Gastrocnemius medialis (tissue), 4 donors: ENCODE measurements at regions not wholly inside any gene's neighbourhood (a gene's known extent, or its start where the extent isn't known, plus 50 kb on each side); places are given as distances from the start of the nearest gene placed in this dataset.
"Not testable (repeated sequence)": the region's sequence is repeated elsewhere in the genome, so short reads cannot be mapped to it uniquely, and the experiment has no call there.

ENCODE experiments used
- ATAC-seq, 2 donors: fragments of 150-250 bp; one replicate each; pipeline ENCODE4 v1.9.1; 2016
- DNase-seq, 2 donors: peaks; one replicate each; pipeline ENCODE4 v3.0.0-alpha.2; 2019
- H3K27ac ChIP-seq, 4 donors: fragments of 200-600 bp; sonication (generic); 1 replicate in 1 of 4; 2 replicates in 3 of 4; pipeline ENCODE4 v1.5.1; 2016 to 2018; ENCODE audit warnings: mild to moderate bottlenecking in 2 of 4, moderate library complexity in 1 of 4
- H3K27me3 ChIP-seq, 3 donors: fragments of 200-600 bp; sonication (generic) in 2 of 3; 1 replicate in 1 of 3; 2 replicates in 2 of 3; pipeline versions ENCODE4 v1.5.1 to v1.6.0; 2016 to 2019; ENCODE audit warnings: mild to moderate bottlenecking in 1 of 3, moderate library complexity in 1 of 3
- H3K36me3 ChIP-seq, 2 donors: fragments of 200-600 bp; sonication (generic) in 1 of 2; one replicate each; pipeline ENCODE4 v1.5.1; 2017 to 2018
- H3K4me1 ChIP-seq, 2 donors: fragments of 200-600 bp; sonication (generic) in 1 of 2; one replicate each; pipeline ENCODE4 v1.5.1; 2016 to 2017; ENCODE audit warnings: mild to moderate bottlenecking in 2 of 2
- H3K4me3 ChIP-seq, 4 donors: fragments of 200-600 bp; sonication (generic) in 3 of 4; 1 replicate in 1 of 4; 2 replicates in 3 of 4; pipeline ENCODE4 v1.5.1; 2016 to 2019; ENCODE audit warnings: mild to moderate bottlenecking in 2 of 4
- H3K9me3 ChIP-seq, 3 donors: fragments of 200-600 bp; sonication (generic) in 2 of 3; 1 replicate in 1 of 3; 2 replicates in 2 of 3; pipeline ENCODE4 v1.5.1; 2016 to 2019
- POLR2A ChIP-seq, 2 donors: fragments of 450-650 bp; IDR thresholded peaks; one replicate each; pipeline ENCODE4 v1.6.1; 2017; ENCODE audit warnings: antibody characterized with exemption in 2 of 2, mild to moderate bottlenecking in 2 of 2, moderate library complexity in 2 of 2
- in situ Hi-C, 4 donors: fragments of 200-750 bp; cut with MboI; loops; one replicate each; pipeline versions ENCODE4 v1.15.0 to v1.8.0; 2017; ENCODE audit warnings: low sequenced_read_pairs in 4 of 4
- intact Hi-C: fragments of 100-400 bp; cut with DNase I; formaldehyde crosslinking; loops from one replicate; pipeline ENCODE4 v1.15.1; 2023; ENCODE audit warnings: low total_unique reads
- TF ChIP-seq, protein P1 (sequence below), 5 experiments: fragments of 450-650 bp in 3 of 5; fragments of 200-600 bp in 2 of 5; sonication (generic) in 2 of 5; IDR thresholded peaks in 4 of 5; conservative IDR thresholded peaks in 1 of 5; 1 replicate in 4 of 5; 2 replicates in 1 of 5; pipeline ENCODE4 v1.5.1; 2016 to 2019; ENCODE audit warnings: antibody characterized with exemption in 5 of 5, mild to moderate bottlenecking in 3 of 5, moderate library complexity in 3 of 5

DNA sequence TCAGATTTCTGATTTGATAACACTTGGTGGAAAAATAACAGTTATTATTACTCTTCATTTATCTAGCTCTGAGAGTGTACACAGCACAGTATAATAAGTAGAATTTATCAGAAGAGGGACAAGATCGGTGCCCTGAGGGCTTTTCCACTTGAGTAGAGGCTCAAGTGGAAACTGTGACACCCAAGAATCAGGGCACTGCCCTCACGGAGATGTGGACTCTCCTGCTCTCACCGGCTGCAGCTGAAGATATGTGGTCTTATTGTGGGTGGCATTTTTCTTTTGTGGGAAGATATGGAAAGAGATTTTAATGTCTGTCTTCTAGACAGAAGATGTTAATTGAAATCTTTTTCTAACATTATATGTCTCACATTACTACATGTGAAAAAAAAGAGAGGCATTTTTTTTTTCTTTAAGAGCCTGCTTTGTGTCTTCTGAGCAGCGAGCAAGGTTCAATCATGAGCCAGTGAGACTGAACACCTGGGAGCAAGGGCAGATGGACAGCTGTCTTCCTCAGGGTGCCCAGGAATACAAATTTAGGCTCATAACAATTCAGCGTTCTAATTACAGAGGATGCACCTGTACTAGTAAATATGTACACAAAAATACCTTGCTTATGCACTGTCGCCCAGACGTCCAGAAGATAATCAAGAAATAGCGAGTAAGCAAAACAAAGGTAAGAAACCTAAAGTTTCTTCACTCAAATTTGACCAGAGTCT, 1098.2 kb upstream of the FANCL start:
- TF ChIP-seq, protein P1, sequence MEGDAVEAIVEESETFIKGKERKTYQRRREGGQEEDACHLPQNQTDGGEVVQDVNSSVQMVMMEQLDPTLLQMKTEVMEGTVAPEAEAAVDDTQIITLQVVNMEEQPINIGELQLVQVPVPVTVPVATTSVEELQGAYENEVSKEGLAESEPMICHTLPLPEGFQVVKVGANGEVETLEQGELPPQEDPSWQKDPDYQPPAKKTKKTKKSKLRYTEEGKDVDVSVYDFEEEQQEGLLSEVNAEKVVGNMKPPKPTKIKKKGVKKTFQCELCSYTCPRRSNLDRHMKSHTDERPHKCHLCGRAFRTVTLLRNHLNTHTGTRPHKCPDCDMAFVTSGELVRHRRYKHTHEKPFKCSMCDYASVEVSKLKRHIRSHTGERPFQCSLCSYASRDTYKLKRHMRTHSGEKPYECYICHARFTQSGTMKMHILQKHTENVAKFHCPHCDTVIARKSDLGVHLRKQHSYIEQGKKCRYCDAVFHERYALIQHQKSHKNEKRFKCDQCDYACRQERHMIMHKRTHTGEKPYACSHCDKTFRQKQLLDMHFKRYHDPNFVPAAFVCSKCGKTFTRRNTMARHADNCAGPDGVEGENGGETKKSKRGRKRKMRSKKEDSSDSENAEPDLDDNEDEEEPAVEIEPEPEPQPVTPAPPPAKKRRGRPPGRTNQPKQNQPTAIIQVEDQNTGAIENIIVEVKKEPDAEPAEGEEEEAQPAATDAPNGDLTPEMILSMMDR (IDR thresholded peaks at IDR 0.05 in 4 of 5, conservative IDR thresholded peaks at IDR 0.05 in 1 of 5) = no peak
- TF ChIP-seq POLR2A (IDR thresholded peaks at IDR 0.05) = no peak
- intact Hi-C loops = no loop called here
- Histone ChIP-seq H3K9me3 (no peaks in the 10 kb centered on the region), H3K27ac (no peak overlapping the region), H3K27me3 (no peaks in the 10 kb centered on the region), H3K4me3 (no peak overlapping the region), H3K4me1 (no peaks in the 10 kb centered on the region), H3K36me3 (no peaks in the 10 kb centered on the region)
- in situ Hi-C loops = no loop called here
- DNase-seq = no peak
- ATAC-seq = no peak

DNA sequence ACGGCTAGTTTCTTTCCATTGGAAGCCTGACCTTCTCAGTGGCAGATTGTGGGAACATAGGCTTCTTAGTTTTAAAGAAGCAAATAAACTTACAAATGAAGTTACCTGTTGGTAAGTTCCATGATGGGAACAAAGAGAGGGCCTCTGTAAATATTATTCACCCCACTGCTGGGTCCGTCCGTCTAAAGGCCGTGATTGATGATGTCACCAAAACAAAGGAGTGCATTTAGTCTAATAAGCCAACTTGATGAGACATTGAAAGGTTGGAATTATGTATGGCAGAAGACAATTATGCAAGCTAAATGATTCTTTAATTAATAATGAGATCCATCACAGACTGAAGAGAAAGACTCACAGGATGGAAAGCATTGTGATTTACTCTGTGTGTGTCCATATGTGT, 1091.9 kb upstream of the FANCL start:
- no peak overlapping the region for H3K4me3 ChIP-seq
- ATAC-seq (no peak), DNase-seq (no peak)
- TF ChIP-seq, protein P1 (IDR thresholded peaks at IDR 0.05 in 4 of 5, conservative IDR thresholded peaks at IDR 0.05 in 1 of 5) = no peak
- no peak for TF ChIP-seq POLR2A (IDR thresholded peaks at IDR 0.05)
- no peaks in the 10 kb centered on the region for H3K4me1 ChIP-seq
- intact Hi-C loops = no loop called here
- no peaks in the 10 kb centered on the region for H3K27me3 ChIP-seq
- in situ Hi-C loops = no loop called here
- H3K9me3 ChIP-seq = no peaks in the 10 kb centered on the region
- no peak overlapping the region for H3K27ac ChIP-seq
- H3K36me3 ChIP-seq = no peaks in the 10 kb centered on the region

DNA sequence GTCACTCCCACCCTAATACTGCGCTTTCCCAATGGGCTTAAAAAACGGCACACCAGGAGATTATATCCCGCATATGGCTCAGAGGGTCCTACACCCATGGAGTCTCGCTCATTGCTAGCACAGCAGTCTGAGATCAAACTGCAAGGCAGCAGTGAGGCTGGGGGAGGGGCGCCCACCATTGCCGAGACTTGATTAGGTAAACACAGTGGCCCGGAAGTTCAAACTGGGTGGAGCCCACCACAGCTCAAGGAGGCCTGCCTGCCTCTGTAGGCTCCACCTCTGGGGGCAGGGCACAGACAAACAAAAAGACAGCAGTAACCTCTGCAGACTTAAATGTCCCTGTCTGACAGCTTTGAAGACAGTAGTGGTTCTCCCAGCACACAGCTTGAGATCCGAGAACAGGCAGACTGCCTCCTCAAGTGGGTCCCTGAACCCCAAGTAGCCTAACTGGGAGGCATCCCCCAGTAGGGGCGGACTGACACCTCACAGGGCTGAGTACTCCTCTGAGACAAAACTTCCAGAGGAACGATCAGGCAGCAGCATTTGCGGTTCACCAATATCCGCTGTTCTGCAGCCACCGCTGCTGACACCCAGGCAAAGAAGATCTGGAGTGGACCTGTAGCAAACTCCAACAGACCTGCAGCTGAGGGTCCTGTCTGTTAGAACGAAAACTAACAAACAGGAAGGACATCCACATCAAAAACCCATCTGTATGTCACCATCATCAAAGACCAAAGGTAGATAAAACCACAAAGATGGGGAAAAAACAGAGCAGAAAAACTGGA, 1085.6 kb upstream of the FANCL start:
- H3K27me3 ChIP-seq, H3K27ac ChIP-seq, DNase-seq, in situ Hi-C loops, H3K9me3 ChIP-seq, intact Hi-C loops, H3K4me3 ChIP-seq, ATAC-seq, H3K36me3 ChIP-seq, H3K4me1 ChIP-seq: not testable (repeated sequence)

DNA sequence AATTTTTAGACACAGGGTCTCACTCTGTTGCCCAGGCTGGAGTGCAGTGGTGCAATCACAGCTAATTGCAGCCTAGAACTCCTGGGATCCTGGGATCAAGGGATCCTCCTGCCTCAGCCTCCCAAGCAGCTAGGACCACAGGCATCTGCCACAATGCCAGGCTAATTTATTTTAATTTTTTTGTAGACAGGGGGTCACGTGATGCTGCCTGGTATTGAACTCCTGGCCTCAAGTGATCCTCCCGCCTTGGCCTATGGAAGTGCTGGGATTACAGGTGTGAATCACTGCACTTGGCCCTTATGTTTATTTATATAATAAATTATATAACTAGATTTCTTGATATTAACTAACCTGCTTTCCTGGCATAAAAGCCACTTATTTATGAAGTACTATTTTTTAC, 1081.7 kb upstream of the FANCL start:
- intact Hi-C loops = no loop called here
- no peak overlapping the region for H3K4me3 ChIP-seq
- no peak for ATAC-seq
- DNase-seq = no peak
- H3K9me3 ChIP-seq = no peaks in the 10 kb centered on the region
- no peaks in the 10 kb centered on the region for H3K27me3 ChIP-seq
- no peak overlapping the region for H3K27ac ChIP-seq
- no peaks in the 10 kb centered on the region for H3K36me3 ChIP-seq
- no peaks in the 10 kb centered on the region for H3K4me1 ChIP-seq
- in situ Hi-C loops = loop anchor here in 1 of 4 donors (25.0 kb wide), 1 partner anchor 1239 kb away; the partner anchor contains the start of gene BCL11A
- TF ChIP-seq, protein P1 (IDR thresholded peaks at IDR 0.05 in 4 of 5, conservative IDR thresholded peaks at IDR 0.05 in 1 of 5) = no peak
- TF ChIP-seq POLR2A (IDR thresholded peaks at IDR 0.05) = no peak

DNA sequence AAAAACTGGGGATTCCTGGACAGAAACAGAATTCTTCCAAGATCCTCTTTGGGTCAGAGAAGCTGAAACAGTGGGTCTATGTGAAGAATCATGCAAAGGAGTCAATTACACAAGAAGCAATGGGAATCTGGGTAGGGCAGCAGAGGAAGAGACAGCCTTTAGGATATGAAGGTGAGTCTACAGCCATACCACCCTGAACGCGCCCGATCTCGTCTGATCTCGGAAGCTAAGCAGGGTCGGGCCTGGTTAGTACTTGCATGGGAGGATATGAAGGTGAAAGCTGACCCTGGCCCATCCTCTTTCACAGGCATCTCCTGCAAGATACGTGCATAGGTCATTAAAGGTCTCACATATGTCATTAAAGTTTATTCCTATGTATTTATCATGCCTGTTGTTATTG, 1080.9 kb upstream of the FANCL start:
- H3K27me3 ChIP-seq = no peaks in the 10 kb centered on the region
- TF ChIP-seq POLR2A (IDR thresholded peaks at IDR 0.05) = no peak
- TF ChIP-seq, protein P1 (IDR thresholded peaks at IDR 0.05 in 4 of 5, conservative IDR thresholded peaks at IDR 0.05 in 1 of 5) = no peak
- H3K4me3 ChIP-seq = no peak overlapping the region
- no peaks in the 10 kb centered on the region for H3K4me1 ChIP-seq
- H3K36me3 ChIP-seq = no peaks in the 10 kb centered on the region
- H3K27ac ChIP-seq = no peak overlapping the region
- intact Hi-C loops = no loop called here
- ATAC-seq (no peak), DNase-seq (no peak)
- in situ Hi-C loops = loop anchor here in 1 of 4 donors (25.0 kb wide), 1 partner anchor 1240 kb away; the partner anchor contains the start of gene BCL11A
- H3K9me3 ChIP-seq = no peaks in the 10 kb centered on the region
